ENCODE measurements at regions not wholly inside any gene's neighbourhood (a gene's known extent, or its start where the extent isn't known, plus 50 kb on each side); places are given as distances from the start of the nearest gene placed in this dataset.
"Not testable (repeated sequence)": the region's sequence is repeated elsewhere in the genome, so short reads cannot be mapped to it uniquely, and the experiment has no call there.

DNA sequence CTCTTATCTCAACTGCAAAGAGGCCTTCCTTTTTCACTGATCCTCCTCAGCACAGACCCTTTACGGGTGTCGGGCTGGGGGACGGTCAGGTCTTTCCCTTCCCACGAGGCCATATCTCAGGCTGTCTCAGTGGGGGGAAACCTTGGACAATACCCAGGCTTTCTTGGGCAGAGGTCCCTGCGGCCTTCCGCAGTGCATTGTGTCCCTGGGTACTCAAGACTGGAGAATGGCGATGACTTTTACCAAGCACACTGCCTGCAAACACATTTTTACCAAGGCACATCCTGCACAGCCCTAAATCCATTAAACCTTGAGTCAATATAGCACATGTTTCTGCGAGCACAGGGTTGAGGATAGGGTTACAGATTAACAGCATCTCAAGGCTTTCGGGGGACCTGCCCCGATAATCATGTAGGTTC, 117.8 kb downstream of the GOSR1 start:
- TF ChIP-seq POLR2A (IDR thresholded peaks at IDR 0.05; ENCODE audit: extremely low read depth, insufficient read length); CTCF (IDR thresholded peaks at IDR 0.05; ENCODE audit: low read depth, low read length); MYC (IDR thresholded peaks at IDR 0.05; ENCODE audit: low read depth, low read length): not testable (repeated sequence)
- TF ChIP-seq, protein P1, sequence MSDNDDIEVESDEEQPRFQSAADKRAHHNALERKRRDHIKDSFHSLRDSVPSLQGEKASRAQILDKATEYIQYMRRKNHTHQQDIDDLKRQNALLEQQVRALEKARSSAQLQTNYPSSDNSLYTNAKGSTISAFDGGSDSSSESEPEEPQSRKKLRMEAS (IDR thresholded peaks at IDR 0.05; ENCODE audit: low read depth, low read length): not testable (repeated sequence)

Data from NB4 (cell line).